Activated naive CD8-positive, alpha-beta T cell (primary cell): ENCODE measurements at regions not wholly inside any gene's neighbourhood (a gene's known extent, or its start where the extent isn't known, plus 50 kb on each side); places are given as distances from the start of the nearest gene placed in this dataset.

ENCODE experiments used
- H3K27ac Mint-ChIP-seq: one replicate; pipeline ENCODE4 v1.8.0; 2021; ENCODE audit warnings: mixed read lengths
- H3K27me3 Mint-ChIP-seq: one replicate; pipeline ENCODE4 v1.8.0; 2021; ENCODE audit warnings: mixed read lengths
- H3K36me3 Mint-ChIP-seq: one replicate; pipeline ENCODE4 v1.8.0; 2021; ENCODE audit warnings: mixed read lengths
- H3K4me1 Mint-ChIP-seq: one replicate; pipeline ENCODE4 v1.8.0; 2021; ENCODE audit warnings: low read depth, mixed read lengths
- H3K4me3 Mint-ChIP-seq: one replicate; pipeline ENCODE4 v1.8.0; 2021; ENCODE audit warnings: mild to moderate bottlenecking, mixed read lengths
- H3K9me3 Mint-ChIP-seq: one replicate; pipeline ENCODE4 v1.8.0; 2021; ENCODE audit warnings: low read depth, mixed read lengths

GRCh38 chr22:49247194-49247924, 580.3 kb downstream of the BRD1 start:
- Mint-ChIP-seq H3K27ac (no peak overlapping the region), H3K4me1 (no peaks in the 10 kb centered on the region), H3K27me3 (peaks cover 6% of the 10 kb centered on the region), H3K4me3 (no peak overlapping the region), H3K36me3 (no peaks in the 10 kb centered on the region), H3K9me3 (no peaks in the 10 kb centered on the region)

GRCh38 chr22:49244466-49245420, 582.9 kb downstream of the BRD1 start:
- Mint-ChIP-seq H3K27ac (no peak overlapping the region), H3K9me3 (no peaks in the 10 kb centered on the region), H3K27me3 (peaks cover 3% of the 10 kb centered on the region), H3K4me3 (no peak overlapping the region), H3K4me1 (no peaks in the 10 kb centered on the region), H3K36me3 (no peaks in the 10 kb centered on the region)

DNA sequence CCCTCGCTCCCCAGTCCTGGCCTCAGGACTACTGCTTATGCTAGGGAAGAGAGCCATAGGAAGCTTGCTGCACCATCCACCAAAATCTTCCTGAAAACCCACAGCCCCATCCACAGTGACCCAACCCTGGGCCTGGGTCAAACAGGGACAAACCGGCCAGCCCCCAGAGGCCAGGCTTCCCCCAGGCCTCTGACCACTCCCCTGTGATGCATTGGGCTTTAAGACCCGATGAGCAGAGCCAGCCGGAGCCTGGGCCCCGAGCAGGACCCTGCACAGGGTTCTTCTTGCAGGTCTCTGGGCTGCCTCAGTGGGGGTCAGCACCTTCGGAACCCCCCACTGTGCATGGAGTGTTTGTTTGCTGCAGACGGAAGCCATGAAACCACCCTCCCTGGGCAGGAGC, 583.7 kb downstream of the BRD1 start:
- no peaks in the 10 kb centered on the region for H3K36me3 Mint-ChIP-seq
- no peaks in the 10 kb centered on the region for H3K4me1 Mint-ChIP-seq
- peaks cover 3% of the 10 kb centered on the region for H3K27me3 Mint-ChIP-seq
- no peaks in the 10 kb centered on the region for H3K9me3 Mint-ChIP-seq
- no peak overlapping the region for H3K27ac Mint-ChIP-seq
- H3K4me3 Mint-ChIP-seq, result no peak overlapping the region

- no peak overlapping the region for H3K4me3 Mint-ChIP-seq
- H3K9me3 Mint-ChIP-seq, result no peaks in the 10 kb centered on the region
- H3K27ac Mint-ChIP-seq, result no peak overlapping the region
- H3K4me1 Mint-ChIP-seq, result no peaks in the 10 kb centered on the region
- peaks cover 3% of the 10 kb centered on the region for H3K27me3 Mint-ChIP-seq
- no peaks in the 10 kb centered on the region for H3K36me3 Mint-ChIP-seq
Measured at GRCh38 chr22:49243335-49243734, 584.3 kb downstream of the BRD1 start.

DNA sequence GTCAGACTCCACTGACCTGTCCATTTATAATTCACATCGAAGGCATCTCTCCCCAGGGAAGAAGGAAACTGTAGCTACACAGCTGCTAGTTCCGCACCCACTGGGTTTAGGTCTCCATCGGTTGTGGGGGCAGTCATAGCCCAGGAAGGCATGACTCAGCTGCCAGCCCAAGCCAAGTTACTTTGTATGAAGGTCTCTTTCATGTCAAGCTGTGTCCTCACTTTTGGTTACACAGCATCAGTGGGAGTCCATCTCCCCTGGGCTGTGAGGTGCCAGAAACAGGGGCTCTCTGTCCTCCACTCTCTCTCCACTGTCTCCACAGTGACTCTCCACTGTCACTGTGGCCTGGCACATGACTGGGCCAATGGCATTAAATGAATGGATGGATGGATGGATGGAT, 585.2 kb downstream of the BRD1 start:
- no peak overlapping the region for H3K4me3 Mint-ChIP-seq
- H3K36me3 Mint-ChIP-seq, result no peaks in the 10 kb centered on the region
- H3K27me3 Mint-ChIP-seq, result peaks cover 3% of the 10 kb centered on the region
- no peak overlapping the region for H3K27ac Mint-ChIP-seq
- H3K9me3 Mint-ChIP-seq, result no peaks in the 10 kb centered on the region
- H3K4me1 Mint-ChIP-seq, result no peaks in the 10 kb centered on the region

DNA sequence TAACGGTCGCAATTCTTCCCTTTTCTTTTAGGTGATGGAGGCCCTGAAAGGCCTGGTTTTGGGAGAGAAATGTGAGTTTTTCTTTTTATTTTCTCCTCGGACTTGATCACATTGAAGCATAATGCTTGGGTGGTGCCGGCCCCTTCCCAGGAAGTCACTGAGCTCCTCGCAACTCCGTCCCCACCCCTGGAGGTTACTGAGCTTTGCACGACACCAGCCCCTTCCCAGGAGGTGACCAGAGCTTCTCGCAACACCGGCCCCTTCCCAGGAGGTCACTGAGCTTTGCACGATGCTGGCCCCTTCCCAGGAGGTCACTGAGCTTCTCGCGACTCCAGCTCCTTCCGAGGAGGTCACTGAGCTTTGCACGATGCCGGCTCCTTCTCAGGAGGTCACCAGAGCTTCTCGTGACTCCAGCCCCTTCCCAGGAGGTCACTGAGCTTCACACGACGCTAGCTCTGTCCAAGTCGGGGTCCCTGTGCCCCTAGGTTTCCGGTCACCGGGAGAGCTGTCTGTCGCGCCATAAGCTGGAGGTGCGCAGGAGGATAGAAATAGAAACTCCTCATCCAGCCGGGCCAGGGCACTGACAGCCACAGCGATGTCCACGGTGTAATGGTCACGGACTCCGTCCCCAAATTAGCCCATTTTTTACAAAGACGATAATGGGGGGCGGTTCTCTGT, 586.4 kb downstream of the BRD1 start:
- Mint-ChIP-seq H3K36me3 (no peaks in the 10 kb centered on the region), H3K9me3 (no peaks in the 10 kb centered on the region), H3K27me3 (no peaks in the 10 kb centered on the region)

DNA sequence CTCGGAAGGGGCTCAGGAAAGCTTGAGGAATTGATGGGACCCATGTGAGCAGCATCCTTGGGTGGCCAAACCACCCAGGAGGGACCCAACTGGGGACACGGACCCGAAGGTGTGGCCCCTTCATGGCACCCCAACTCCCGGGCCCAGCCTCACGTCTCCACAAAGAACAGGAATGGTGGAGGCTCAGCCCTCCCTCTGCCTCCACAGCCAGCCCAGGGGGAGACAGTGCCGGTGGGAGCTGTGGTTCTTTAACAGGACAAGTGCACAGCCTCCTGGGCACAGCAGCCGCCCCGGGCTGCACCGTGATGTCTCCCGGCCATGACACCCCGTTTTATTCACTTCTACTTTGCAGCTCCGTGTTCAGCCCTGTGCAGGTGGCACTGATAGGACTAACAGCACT, 587.2 kb downstream of the BRD1 start:
- H3K4me3 Mint-ChIP-seq, result no peak overlapping the region
- no peak overlapping the region for H3K27ac Mint-ChIP-seq
- H3K9me3 Mint-ChIP-seq, result no peaks in the 10 kb centered on the region
- H3K4me1 Mint-ChIP-seq, result no peaks in the 10 kb centered on the region
- H3K27me3 Mint-ChIP-seq, result no peaks in the 10 kb centered on the region
- H3K36me3 Mint-ChIP-seq, result no peaks in the 10 kb centered on the region

More for the DNA sequence above, 586.4 kb downstream of the BRD1 start:
- Mint-ChIP-seq H3K27ac (no peak overlapping the region), H3K4me1 (no peaks in the 10 kb centered on the region), H3K4me3 (no peak overlapping the region)

DNA sequence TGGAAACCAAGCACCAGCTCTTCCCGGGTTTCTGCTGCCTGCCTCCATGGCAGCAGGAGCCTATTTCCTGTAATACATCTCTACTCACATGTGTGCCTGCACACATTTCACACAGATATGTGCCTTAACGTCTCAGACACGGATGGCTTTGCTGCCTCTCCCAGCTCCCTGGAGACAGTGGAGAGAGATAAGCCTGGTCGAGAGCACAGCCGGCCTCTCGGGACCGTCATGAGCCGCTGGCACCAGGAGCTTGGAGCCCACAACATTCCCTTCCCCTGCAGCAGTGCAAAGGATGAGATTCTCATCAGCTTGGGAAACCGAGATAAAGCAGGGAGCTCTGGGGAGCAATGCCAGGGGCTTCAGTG, 587.7 kb downstream of the BRD1 start:
- Mint-ChIP-seq H3K4me3 (no peak overlapping the region), H3K9me3 (no peaks in the 10 kb centered on the region), H3K27me3 (peaks cover 1% of the 10 kb centered on the region), H3K36me3 (no peaks in the 10 kb centered on the region), H3K4me1 (no peaks in the 10 kb centered on the region), H3K27ac (no peak overlapping the region)

- no peaks in the 10 kb centered on the region for H3K4me1 Mint-ChIP-seq
- H3K9me3 Mint-ChIP-seq, result no peaks in the 10 kb centered on the region
- no peak overlapping the region for H3K27ac Mint-ChIP-seq
- no peak overlapping the region for H3K4me3 Mint-ChIP-seq
- peaks cover 1% of the 10 kb centered on the region for H3K27me3 Mint-ChIP-seq
- H3K36me3 Mint-ChIP-seq, result no peaks in the 10 kb centered on the region
Measured at GRCh38 chr22:49239264-49240015, 588.2 kb downstream of the BRD1 start.

GRCh38 chr22:49238181-49239141, 589.2 kb downstream of the BRD1 start:
- no peak overlapping the region for H3K4me3 Mint-ChIP-seq
- no peaks in the 10 kb centered on the region for H3K4me1 Mint-ChIP-seq
- peaks cover 1% of the 10 kb centered on the region for H3K27me3 Mint-ChIP-seq
- H3K27ac Mint-ChIP-seq, result no peak overlapping the region
- no peaks in the 10 kb centered on the region for H3K36me3 Mint-ChIP-seq
- no peaks in the 10 kb centered on the region for H3K9me3 Mint-ChIP-seq

GRCh38 chr22:49237703-49238102, 590.0 kb downstream of the BRD1 start:
- H3K9me3 Mint-ChIP-seq, result no peaks in the 10 kb centered on the region
- no peaks in the 10 kb centered on the region for H3K4me1 Mint-ChIP-seq
- no peak overlapping the region for H3K27ac Mint-ChIP-seq
- no peak overlapping the region for H3K4me3 Mint-ChIP-seq
- peaks cover 1% of the 10 kb centered on the region for H3K27me3 Mint-ChIP-seq
- no peaks in the 10 kb centered on the region for H3K36me3 Mint-ChIP-seq

DNA sequence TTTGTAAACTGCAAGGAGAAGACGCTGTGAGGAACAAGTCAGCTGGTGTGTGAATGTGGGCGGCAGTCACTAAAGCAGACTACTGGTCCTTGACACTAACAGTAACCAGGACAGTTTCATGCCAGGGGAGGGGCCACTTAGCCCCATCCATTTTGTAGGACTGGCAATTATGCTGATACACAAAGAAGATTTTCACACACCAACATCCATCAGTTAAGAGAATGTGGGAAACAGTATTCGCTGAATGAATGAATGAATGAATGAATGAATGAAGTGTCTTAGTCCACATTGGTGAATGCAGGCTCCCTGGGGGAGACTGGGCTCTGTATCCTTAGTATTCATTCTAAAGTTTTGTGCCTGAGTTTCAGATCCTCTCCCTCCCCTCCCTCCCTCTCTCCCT, 590.4 kb downstream of the BRD1 start:
- Mint-ChIP-seq H3K9me3 (no peaks in the 10 kb centered on the region), H3K4me1 (no peaks in the 10 kb centered on the region), H3K36me3 (no peaks in the 10 kb centered on the region), H3K27ac (no peak overlapping the region), H3K4me3 (no peak overlapping the region), H3K27me3 (peaks cover 1% of the 10 kb centered on the region)

DNA sequence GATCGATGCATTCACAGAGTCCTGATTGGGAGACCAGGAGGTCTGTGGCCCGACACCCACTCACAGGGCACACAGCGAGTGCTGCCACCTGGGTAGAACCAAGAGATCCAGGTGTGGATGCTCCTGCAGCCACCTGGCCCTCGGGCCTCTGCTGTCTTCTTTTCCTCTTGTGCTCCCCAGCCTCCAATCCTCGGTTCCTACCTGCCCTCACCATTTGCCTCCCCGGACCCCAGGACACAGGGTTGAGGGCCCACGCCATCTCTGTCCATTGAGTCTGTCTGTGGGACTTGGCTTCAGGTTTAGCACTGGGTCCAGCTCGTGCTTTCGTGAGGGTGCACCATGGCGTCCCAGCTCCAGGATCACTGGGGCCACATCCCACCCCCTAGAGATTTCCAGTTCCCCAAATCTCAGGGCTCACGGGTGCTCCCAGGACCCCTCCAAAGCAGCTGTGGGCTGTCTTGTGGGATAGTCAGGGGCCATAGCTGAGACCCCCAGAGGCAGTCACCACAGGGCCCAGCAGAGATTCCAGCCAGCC, 591.1 kb downstream of the BRD1 start:
- Mint-ChIP-seq H3K4me1 (no peaks in the 10 kb centered on the region), H3K36me3 (no peaks in the 10 kb centered on the region), H3K9me3 (no peaks in the 10 kb centered on the region), H3K27ac (no peak overlapping the region), H3K27me3 (peaks cover 1% of the 10 kb centered on the region), H3K4me3 (no peak overlapping the region)
